ENCODE measurements at regions not wholly inside any gene's neighbourhood (a gene's known extent, or its start where the extent isn't known, plus 50 kb on each side); places are given as distances from the start of the nearest gene placed in this dataset.

GRCh38 chr12:126537961-126538530 is 1472.8 kb downstream of the AACS start:
- DNase-seq (ENCODE audit: low read depth in 2 of 2, low spot score in 1 of 2) = no peak

DNA sequence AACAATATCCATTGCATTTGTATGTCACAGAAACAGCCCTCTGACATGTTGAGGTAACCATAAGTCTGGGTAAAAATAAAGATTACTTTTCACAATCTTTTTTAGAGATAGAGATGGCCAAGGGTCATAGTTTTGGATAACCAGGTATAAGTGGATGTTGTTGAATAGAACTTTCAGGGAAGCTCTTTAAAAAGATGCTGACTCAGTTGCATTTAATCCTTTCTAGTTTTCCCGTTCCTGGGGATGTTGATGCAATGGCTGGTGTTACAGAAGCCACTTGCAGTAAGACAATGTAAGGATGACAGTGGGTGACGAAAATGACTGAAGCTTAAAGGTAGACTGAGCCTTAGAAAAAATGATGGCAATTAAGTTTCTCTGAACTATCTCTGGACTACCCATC is 1473.7 kb downstream of the AACS start:
- no peak for DNase-seq (ENCODE audit: low read depth in 2 of 2, low spot score in 1 of 2)

GRCh38 chr12:126545411-126545810 is 1480.2 kb downstream of the AACS start:
- no peak for DNase-seq (ENCODE audit: low read depth in 2 of 2, low spot score in 1 of 2)

DNA sequence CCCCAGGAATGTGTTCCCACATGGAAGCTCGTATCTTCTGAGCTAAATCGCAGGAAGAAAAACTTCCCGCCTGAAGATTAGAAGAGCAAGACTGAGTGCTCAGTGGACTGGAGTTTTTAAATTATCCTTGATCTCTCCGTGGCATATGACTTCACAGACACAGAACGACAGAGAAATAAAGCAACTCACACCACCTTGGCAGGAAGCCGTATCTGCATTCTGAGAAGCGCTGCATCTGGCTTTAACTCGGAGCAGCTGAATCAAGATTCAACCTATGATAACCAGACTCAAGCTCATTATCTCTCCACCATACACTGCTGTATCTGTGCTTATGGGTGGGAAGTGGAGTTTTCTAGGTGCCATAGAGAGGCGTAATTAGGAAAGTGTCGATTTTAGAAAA is 1482.7 kb downstream of the AACS start:
- DNase-seq (ENCODE audit: low read depth in 2 of 2, low spot score in 1 of 2) = no peak

- no peak for DNase-seq (ENCODE audit: low read depth in 2 of 2, low spot score in 1 of 2)
Measured at GRCh38 chr12:126551869-126552268, 1486.6 kb downstream of the AACS start.

DNA sequence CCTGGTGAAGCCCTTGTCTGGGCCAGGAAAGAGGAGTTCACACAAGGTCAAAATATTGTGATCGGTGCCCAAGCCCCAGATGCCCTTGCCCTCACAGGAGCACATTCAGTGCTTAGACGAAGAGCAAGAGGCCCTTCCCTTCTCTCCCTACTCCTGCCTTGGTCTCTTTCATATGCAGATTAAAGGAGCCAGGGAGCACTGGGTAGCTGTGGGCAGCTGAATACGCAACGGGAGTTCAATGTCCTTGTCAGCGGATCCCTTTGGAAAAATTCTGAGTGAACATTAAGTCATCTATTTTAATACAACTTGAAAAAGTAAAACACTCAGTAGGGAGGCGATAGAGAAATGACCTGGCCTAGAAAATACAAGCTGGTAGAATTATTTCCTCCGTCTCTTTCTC is 1489.4 kb downstream of the AACS start:
- DNase-seq (ENCODE audit: low read depth in 2 of 2, low spot score in 1 of 2) = no peak

DNA sequence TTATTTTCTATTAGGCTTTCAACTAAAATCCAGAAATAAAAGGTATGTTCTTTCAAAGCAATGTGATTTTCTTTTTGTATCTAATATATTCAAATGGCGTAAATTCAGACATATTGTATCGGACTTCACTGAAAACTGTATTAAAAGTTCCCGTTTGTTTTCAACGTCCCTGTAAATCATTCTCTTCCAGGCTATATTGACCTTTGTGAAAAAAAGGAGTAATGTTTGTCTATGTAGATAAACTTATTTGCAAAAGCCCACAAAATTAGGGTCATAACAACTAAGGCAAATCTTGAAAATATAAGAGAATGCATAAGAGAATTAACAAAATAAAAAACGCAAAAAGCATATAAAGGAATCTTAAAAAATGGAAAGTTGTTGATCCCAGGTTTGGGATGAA is 1492.4 kb downstream of the AACS start:
- no peak for DNase-seq (ENCODE audit: low read depth in 2 of 2, low spot score in 1 of 2)

DNA sequence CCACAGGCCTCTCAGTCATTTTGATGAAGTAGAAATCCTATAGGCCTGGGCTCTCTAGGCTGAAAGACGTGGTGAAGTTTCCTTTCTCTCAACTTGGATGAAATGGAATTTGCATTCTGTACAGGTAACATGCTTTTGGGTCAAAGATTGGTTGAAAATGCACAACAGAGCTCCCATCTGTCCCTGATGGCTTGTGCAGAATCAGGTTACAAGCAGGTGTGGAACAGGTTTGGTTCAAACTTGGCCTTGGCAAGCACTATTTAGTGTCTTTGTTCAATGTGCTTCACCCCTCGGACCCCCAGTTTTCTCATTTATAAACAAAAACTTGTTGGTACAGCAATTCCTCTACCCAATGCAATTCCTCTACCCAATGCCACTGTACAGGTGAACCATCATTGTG is 1493.0 kb downstream of the AACS start:
- no peak for DNase-seq (ENCODE audit: low read depth in 2 of 2, low spot score in 1 of 2)

GRCh38 chr12:126558810-126559209 is 1493.6 kb downstream of the AACS start:
- no peak for DNase-seq (ENCODE audit: low read depth in 2 of 2, low spot score in 1 of 2)

GRCh38 chr12:126567016-126567415 is 1501.8 kb downstream of the AACS start:
- DNase-seq (ENCODE audit: low read depth in 2 of 2, low spot score in 1 of 2) = no peak

DNA sequence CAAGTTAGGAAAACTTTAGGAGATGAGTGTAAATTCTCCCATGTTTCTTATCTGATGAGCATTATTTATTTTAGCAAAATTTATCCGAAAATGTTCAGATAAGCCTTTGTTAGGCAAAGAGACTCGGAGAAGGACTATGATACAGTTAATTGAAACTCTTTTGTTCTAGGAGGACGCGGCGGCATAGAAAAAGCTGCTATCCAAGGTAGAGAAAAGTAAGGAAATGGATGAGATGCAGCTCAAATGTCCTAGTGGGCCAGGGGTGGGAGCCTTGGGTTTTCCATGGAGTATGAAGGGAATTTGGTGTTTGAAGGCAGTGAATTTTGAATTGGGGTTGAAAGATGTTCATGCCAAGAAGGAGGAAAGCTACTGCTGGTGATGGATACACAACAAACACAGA is 1504.5 kb downstream of the AACS start:
- DNase-seq (ENCODE audit: low read depth in 2 of 2, low spot score in 1 of 2) = no peak

DNA sequence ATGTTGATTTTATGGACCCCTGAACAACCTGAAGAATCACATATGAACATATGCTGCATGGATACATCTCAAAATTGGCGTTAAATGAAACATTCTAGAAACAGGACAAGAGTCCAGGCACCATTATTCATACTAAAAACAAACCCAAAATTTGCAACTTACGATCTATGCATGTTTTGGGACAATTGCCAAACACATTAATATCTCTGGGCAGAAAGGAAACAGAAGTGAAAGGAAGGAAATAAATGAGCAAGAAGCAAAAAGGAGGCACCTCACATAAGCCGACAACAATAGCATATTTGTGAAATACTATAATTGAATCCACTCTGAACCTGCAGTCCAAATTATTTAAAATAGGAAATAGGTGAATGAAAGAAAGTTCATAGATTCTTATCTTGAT is 1505.3 kb downstream of the AACS start:
- DNase-seq (ENCODE audit: low read depth in 2 of 2, low spot score in 1 of 2) = no peak

- DNase-seq (ENCODE audit: low read depth in 2 of 2, low spot score in 1 of 2) = no peak
Measured at GRCh38 chr12:126572170-126572569, 1506.9 kb downstream of the AACS start.

GRCh38 chr12:126581655-126582054 is 1516.4 kb downstream of the AACS start:
- no peak for DNase-seq (ENCODE audit: low read depth in 2 of 2, low spot score in 1 of 2)

DNA sequence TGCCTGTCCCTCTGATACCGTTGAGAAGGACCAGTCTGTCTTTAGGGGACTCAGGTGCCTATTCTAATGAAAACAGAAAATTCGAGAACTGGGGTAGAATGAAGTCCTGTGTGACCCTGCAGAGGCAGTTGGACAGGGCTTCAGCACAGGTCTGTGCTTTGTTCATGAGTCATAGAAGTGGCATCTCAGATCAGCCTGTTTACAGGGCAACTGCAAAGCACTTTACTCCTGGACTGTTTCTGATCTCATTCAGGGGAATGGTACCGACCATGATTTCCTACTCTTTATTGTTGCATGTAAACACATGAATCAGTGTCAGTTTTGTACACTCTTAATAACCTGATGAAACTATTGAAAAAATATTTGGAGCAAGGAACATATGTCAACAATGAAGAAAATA is 1517.0 kb downstream of the AACS start:
- no peak for DNase-seq (ENCODE audit: low read depth in 2 of 2, low spot score in 1 of 2)

- no peak for DNase-seq (ENCODE audit: low read depth in 2 of 2, low spot score in 1 of 2)
Measured at GRCh38 chr12:126588586-126589249, 1523.5 kb downstream of the AACS start.

- no peak for DNase-seq (ENCODE audit: low read depth in 2 of 2, low spot score in 1 of 2)
Measured at GRCh38 chr12:126591533-126591932, 1526.3 kb downstream of the AACS start.

- no peak for DNase-seq (ENCODE audit: low read depth in 2 of 2, low spot score in 1 of 2)
Measured at GRCh38 chr12:126601184-126602170, 1536.2 kb downstream of the AACS start.

DNA sequence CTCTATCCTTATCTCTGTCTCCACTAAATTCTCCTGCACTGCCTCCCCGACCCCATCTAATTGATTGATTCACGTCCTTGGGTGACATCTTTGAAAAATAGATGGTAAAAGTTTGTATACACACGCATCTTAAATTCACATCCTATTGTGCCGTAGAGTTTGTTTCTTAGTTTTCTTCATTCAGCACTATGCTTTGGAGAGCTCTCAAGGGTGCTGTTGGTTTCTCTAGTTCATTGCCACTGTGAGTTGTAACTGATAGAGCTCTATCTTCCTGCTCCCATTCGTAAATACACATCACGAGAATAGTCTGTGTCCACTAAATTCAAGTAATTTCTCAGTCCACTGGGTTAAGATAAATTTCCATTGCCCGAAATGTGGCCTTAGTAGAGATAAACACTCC is 1537.4 kb downstream of the AACS start:
- no peak for DNase-seq (ENCODE audit: low read depth in 2 of 2, low spot score in 1 of 2)

GRCh38 chr12:126607157-126607556 is 1541.9 kb downstream of the AACS start:
- no peak for DNase-seq (ENCODE audit: low read depth in 2 of 2, low spot score in 1 of 2)

DNA sequence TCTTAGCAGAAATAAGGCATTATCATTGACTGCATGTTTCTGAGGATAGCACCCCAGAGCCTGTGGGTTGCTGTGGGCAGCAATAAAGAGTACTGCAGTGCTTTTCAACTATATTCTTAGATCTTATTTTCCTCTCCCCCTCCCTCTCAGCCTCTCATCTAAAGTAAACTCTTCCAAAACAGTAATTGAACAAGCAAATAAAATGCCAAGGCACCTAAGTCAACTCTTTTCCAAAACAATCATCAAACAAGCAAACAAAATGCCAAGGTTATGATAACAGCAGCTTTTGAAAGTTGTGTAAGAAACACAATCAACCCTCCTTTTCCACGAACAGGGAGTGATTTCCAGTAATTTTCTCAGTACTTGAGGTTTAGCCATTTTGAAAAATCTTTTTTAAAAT is 1542.6 kb downstream of the AACS start:
- no peak for DNase-seq (ENCODE audit: low read depth in 2 of 2, low spot score in 1 of 2)

- no peak for DNase-seq (ENCODE audit: low read depth in 2 of 2, low spot score in 1 of 2)
Measured at GRCh38 chr12:126608607-126609175, 1543.5 kb downstream of the AACS start.

Data from stimulated activated CD8-positive, alpha-beta memory T cell treated with anti-CD3 and anti-CD28 coated beads, Interleukin-4, amount 100 ng/mL, for 1 hour (primary cell).